NCI-H2227 treated with DMSO at 0.1 percent for 48 hours (cell line): ENCODE measurements at regions not wholly inside any gene's neighbourhood (a gene's known extent, or its start where the extent isn't known, plus 50 kb on each side); places are given as distances from the start of the nearest gene placed in this dataset.

ENCODE experiments used
- DNase-seq: peaks from one replicate; lab custom pipeline; 2025; lab: John Stamatoyannopoulos, UW

DNA sequence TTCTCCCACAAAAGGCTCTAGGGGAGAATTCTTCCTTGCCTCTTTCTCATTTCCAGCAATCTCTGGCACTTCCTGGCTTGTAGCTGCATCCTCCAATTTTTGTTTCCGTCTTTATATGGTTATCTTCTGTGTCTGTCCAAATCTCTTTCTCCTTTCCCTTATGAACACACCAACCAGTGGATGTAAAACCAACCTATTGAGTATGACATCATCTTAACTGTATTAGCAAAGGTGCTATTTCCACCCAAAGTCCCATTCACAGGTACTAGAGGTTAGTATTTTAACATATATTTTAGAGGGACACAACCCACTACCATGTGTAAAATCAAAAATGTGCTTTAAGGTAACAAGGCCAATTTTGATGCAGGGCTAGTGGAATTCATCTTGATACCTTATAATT lies 129.0 kb downstream of the RAP2A start:
- no peak for DNase-seq

DNA sequence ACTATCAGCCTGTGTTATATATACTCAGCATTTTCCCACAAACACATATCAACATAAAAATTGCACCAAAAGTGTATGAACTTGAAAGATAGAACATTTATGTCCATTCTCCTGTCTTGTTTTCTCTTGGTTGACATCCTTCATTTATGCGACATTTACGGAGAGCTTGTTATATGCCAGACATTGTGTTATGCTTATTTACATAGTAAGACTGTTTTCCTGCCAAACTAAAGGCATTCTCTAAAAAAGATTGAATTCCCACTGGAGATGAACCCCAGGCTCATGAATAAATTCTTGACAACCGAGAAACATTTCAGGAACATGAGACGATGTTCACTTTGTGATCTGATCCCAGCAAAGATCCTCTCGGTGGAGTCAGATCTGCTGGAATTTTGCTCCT lies 131.0 kb downstream of the RAP2A start:
- no peak for DNase-seq

DNA sequence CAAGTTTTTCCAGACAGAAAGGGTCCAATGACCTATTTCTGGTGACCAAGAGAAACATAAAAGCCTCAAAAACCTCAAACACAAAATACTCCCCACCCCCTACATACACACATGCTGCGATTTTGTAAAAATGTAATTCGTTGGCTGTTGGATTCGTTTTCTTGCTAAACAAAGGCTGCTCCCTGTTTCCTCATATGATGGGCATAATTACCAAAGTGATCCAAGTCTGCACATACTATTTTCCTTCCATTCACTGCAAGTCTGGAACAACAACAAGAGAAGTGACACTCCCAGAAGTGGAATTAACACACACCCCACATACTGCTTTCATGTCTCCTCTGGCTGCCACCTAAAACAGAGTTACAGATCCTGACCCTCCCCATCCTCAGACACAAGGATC lies 131.9 kb downstream of the RAP2A start:
- no peak for DNase-seq

DNA sequence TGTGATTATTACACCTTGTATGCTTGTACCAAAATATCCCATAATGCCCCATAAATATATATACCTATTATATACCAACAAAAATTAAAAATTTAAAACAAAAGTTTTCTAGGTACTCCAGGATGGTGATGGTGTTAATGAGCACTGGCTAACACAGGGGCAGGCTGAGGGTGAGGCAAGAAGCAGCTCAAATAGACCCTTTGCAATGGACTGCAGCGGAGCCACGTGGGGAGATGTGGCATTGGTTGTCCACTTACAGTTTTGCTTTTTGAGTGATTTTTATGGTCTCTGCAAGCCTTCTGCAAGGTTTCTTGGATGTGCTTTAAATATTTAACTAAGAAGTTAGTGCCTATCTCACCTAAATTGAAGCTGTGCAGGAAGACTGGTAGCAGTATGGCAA lies 132.9 kb downstream of the RAP2A start:
- no peak for DNase-seq

DNA sequence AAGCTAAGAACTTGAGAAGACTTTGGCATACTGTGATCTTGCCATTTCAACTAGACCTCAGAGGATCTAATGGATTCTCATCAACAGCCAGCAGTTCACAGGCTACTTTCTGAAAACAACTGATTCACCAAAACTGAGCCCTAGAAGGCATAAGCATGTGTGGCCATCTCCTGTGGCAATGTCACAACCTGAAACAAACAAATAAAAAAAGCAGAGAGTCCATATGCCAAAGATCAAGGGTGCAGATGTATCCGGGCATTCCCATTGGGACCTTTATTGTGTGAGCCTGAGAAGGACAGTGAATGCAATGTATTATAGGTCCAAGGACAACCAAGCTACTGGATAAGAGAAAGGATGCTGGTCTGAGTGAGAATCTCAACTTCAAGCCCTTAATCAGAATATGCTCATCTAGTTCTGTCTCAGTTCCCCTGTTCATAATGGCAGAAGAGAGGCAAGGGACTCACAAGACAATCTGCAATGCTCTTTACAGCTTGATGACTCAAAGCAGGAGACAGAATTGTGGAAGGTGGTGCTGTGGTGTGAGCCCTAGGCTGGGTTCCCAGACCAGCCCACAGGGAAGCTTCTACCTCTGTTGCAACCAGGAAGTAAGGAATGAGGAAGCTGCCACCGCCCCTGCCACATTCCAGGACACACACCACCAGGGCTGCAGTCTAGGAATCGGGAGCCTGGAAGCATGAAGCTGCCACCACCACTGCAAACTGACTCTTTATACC lies 133.7 kb downstream of the RAP2A start:
- no peak for DNase-seq

DNA sequence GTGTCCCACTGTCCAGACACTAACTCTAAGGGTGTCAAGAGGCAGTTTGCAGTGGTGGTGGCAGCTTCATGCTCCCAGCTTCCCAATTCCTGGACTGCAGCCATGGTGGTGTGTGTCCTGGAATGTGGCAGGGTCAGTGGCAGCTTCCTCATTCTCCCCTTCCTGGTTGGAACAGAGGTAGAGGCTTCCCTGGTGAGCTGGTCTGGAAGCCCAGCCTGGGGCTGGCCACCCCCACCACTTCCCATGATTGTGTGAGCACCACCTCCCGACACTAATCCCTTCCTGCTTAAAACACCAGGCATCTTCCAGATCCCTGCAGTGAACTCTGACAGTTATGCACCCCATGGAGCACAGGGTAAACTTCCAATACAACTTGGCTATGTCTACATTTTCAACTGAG lies 134.9 kb downstream of the RAP2A start:
- no peak for DNase-seq

DNA sequence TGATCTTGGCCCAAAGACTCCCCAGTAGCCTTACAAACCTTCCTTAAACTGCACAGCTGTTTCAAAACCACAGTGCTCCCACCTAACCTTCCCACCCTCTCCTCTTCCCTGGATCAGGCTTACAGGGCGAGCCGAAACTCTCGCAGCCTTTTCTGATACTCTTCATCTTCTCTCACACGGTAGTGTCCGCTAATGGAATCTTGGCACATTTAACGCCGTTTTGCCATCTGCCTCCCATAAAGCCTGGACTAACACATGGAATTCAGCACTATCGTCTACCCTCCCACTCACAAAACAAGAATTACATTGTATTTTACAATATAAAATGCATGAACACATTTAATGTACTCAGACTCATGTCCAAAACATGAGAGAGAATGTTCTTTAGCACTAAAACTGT lies 135.9 kb downstream of the RAP2A start:
- no peak for DNase-seq

DNA sequence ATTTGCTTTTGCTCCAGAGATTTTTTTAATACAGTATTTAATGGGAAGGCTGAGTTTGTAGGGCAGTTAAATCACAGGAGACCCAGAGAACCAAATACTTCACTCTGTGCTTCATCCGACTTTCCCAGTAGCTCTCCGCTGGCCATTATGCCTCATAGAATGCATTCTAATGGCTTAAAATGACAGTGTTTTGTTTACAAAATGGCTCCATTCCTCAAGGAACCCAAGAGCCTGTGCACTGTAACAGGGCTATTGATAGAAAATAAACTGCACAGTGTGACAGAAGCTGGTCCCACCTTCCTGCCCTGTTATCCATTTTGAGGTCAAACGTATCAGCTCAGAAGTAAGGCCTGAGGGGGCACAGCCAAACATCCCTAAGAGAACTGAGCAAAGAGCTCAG lies 136.5 kb downstream of the RAP2A start:
- DNase-seq = peak; percentile 48

DNA sequence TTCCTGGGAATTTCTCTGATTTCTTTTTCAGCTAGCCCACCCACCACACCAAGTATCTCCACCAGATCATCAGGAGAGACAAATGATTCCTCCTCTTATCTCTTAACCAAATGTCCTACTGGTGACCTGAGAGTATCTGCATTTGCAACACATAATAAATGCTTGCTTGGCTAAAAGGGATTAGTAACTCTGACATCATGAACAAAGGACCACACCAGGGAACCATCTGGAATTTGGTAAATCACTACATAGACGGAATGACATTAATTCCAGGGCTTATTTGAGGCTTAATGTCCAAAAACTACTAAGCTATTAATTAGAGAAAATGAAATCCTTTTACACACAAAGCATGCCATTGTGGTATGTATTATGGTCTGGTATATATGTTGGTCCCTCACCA lies 139.0 kb downstream of the RAP2A start:
- no peak for DNase-seq

DNA sequence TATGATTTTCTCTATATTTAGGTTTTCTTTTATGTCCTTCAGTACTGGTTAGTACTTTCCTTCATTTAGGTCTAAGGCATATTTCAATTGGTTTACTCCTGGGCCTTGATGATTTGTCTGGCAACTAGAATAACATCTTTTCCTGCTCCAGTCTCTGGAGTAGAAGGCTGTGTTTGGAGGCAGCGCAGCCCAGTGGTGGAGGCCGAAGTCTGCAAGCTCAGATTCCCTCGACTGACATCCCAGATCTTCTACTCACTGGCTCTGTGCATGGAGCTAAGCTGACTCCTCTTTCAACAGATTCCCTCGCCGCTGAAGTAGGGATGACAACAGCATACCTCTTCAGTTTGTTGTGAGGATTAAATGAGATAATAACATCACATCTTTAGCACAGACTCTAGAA lies 141.0 kb downstream of the RAP2A start:
- DNase-seq = no peak

DNA sequence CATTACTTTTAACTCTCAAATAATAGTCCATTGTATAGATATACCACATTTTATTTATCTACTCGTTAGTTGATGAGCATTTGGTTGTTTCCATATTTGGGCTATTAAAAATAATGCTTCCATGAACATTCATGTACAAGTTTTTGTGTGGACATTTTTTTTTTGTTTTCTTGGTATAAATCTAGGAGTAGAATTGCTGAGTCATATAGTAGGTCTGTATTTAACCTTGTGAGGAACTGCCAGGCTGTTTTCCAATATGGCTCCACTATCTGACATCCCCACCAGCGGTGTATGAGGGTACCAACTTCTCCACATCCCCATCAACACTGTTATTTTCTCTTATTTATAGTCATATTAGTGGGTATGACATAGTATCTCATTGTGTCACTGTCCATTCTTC lies 143.1 kb downstream of the RAP2A start:
- DNase-seq = no peak

DNA sequence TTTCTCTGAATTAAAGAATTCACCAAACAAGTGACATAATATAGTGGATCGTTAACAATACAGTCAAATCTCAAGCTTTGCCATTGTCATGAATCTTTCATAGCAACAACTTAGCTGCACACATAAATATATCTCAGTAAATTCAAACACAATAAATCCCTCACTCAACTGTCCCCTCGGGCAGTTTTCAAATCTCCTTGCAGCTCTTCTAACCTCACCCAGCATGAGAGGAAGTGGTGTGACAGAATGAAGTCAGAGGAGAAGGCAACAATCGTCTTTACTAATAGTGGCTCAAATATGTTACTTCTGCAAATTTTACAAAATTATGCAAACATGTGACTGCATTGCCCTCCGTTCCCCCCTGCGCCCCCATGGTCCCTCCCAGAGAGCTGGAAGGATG lies 148.2 kb downstream of the RAP2A start:
- no peak for DNase-seq

DNA sequence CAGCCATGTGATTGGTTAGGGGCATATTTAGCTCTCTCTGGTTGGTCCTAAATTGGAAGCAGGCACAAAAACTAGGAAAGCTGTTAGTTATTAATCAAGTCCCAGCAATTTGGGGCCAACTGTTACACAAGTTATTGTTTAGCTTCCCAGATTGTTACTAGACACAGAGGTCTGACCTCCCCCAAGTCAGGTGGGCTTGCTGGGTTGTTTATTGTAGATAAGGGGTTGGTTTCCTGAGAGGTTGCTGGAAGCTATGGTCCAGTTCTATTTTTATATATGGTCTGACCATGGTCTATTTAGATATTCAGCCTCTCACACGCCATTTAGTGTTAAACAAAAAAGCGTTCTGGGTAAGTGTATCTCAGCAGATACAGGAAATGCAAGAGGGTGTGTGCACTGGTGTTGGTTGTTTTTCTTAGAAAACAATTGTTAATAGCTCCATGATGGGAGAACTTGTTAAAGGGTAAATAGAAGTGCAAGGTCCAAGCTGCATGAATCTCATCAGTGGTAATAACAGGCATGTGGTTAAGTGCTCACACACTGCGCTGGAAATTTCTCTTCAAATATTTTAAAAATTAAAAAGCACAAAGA lies 150.0 kb downstream of the RAP2A start:
- DNase-seq = peak; percentile 95

DNA sequence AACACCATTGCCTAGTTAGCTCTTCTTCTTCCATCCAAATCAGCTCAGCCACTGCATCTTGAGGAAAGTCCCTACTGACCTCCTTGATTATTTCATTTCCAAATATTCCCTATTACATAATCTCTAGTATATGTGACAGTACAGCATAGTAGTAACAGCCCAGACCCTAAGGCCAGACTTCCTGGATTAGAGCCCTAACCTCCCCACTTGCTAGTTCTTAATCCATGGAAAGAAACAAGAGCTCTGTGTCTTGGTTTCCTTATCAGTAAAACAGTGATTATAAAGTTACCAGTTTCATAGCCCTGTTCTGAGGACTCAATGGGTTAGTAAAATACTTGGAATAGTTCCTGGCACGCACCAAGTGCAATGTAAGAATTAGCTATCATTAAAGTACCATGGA lies 153.0 kb downstream of the RAP2A start:
- DNase-seq = no peak

DNA sequence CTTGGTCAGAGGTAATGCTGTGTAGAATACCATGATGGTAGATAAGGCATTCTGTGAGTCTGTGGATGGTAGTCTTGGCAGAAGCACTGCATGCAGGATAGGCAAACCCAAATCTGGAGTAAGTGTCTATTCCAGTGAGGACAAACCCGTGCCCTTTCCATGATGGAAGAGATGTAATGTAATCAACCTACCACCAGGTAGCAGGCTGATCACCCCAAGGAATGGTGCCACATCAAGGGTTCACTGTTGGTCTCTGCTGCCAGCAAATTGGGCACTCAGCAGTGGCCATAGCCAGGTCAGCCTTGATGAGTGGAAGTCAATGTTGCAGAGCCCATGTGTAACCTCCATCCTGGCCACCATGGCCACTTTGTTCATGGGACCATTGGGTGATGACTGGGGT lies 155.0 kb downstream of the RAP2A start:
- DNase-seq = no peak

DNA sequence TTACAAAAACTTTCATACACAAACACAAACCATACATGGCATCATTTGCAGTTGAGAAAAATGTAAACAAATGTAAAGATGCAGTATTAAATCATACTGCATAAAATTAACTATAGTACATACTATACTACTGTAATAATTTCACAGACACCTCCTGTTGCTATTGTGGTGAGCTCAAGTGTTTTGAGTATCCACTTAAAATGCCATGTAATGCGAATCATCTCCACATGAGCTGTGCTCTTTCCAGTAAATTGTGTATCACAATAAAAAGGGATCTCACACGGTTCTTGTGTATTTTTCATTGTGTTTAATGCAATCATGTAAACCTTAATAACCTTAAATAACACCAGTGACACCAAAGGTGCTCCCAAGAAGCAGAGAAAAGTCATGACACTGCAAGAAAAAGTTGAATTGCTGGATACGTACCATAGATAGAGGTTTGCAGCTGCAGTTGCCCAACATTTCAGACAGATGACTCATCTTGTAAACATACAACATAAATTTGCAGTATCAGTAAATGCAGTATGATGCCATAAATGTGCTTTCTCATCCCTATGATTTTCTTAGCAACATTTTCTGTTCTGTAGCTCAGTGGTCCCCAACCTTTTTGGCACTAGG lies 166.6 kb downstream of the RAP2A start:
- no peak for DNase-seq

DNA sequence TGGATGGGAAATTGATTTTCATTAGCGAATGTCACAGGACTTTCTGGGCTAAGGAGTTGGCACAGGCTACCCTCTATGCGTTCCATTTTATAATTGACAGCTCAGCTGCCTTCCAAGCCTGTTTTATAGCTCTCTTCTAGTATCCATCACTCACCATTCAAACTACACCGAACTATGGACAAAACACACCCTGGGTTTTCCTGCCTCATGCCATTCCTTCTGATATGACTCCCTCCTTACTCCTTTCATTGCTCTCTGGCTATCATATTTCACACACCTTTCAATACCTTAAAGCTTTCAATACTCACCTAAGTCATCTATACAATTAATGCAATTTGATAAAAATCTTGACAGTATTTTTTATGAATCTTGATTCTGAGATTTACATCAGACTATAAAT lies 181.3 kb downstream of the RAP2A start:
- no peak for DNase-seq

DNA sequence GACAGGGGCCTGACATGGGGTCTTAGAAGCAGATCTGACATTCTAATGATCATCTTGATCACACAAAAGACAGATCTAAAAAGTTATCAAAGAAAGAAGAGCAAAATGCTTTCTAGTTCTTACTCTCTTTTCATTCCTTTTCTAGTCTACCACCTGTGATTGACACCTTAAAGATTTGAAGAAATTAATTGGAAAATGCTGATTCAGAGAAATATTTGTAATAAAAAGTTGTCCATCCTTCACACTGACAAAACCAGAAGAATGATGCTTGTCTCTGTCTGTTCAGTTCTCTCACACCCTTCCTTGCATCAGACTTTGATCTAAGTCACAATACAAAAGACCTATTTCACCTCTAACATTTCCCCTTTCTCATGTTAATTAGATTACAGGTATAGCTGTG lies 182.4 kb downstream of the RAP2A start:
- no peak for DNase-seq

DNA sequence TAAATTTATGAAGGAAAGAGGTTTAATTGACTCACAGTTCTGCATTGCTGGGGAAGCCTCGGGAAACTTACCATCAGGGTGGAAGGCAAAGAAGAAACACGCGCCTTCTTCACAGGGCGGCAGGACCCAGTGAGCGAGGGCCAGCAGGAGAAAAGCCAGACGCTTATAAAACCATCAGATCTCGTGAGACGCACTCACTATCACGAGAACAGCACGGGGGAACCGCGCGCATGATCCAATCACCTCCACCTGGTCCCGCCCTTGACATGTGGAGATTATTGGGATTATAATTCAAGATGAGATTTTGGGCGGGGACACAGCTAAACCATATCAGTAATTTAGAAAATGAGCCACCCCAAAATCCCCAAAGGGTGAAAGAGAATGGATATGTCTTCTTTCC lies 187.1 kb downstream of the RAP2A start:
- DNase-seq = no peak

DNA sequence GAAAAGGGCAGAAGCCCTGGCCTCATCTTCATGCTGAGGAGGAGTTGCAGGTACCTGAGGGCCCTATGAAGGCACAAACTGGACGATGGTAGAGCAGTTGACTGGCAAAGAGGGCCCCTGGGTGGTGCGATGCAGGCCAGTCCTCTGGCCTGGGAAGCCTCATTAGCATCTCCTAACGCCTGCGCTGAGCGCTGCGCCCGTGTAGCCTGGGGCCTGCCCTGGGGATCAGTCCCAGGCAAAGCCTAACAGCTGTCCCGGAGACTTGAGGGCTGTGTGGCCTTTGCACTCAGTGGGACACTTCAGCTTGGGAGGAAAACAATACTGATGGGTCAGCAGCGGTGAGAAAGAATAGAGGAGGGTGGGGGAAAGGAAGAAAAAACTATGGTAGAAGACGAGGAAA lies 187.7 kb downstream of the RAP2A start:
- DNase-seq = no peak

DNA sequence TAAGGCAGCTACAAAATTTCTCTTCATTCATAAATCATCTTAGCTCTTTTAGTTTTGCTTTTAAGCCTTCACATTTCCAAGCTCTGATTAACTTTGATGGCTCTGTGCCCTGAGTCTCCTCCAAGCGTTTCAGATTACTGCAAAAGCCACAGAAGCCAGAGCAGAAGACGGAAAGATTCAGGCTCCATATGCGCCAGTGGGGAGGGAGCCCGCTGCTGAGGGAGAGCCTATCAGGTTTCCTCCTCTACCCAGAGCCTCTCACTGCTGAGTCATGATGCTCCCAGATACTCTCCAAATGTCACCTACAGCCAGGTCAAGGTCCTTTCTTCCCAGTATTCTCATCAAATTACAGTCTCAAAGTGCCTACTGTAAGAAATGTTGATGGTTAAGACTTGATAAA lies 193.6 kb downstream of the RAP2A start:
- DNase-seq = no peak

DNA sequence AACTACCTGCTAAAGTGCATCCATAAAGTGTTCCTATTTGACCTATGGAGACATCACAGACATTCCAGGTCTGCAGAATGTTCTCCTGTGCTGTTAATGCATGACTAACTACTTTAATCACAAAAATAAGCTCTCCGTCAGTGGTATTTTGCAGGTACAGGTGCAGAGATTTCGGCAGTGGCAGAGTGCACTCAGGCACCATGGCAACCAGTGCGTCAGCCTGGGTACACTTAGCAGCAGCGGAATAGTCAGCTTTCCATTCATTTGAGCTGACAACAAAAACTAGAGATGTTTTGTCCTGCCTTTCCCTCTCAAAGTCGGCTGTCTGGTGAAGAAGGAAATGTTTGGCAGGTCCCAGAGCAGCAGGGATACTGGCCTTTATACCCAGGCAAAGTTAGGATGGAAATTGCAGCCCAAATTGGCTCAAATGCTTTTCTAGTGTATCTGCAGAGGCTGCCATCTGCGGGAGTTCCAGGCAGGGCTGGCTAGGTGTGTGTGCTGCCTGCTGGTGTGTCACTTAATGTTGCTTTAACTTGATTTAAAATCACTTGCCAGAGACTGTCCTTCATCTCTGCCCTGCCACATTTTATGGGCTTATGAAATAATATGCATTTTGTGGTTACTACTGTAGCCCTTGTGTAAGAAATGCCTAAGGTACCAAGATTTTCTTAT lies 195.8 kb downstream of the RAP2A start:
- DNase-seq = no peak

DNA sequence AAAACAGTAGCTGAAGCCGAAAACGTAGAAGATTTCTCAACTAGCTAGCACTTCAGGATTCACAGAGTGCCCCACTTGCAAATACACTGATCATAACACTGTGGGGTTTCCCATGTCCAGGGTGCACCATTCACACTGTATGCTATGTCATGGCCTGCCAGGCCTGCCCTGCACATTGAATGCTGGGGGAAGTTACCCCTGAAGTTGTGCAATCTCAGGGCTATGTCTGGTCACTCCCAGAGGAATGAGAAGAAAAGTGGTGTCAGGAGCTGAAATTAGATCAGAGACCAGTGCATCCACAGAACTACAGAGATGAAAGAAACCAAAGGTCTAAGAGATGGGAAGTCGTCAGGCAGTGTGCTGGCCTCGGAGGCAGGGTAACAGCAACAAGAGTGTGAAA lies 196.8 kb downstream of the RAP2A start:
- DNase-seq = no peak
